GM23338 (cell line): ENCODE measurements at regions not wholly inside any gene's neighbourhood (a gene's known extent, or its start where the extent isn't known, plus 50 kb on each side); places are given as distances from the start of the nearest gene placed in this dataset.

ENCODE experiments used
- ATAC-seq: fragments of 200-7000 bp; cut with Tn5 transposase; 3 replicates; pipeline ENCODE4 v1.9.1; 2020
- DNase-seq: peaks from one replicate; pipeline ENCODE4 v3.0.0-alpha.2; 2015; ENCODE audit warnings: low spot score
- H2AFZ ChIP-seq: fragments of 200-600 bp; sonication (generic); 2 replicates; pipeline ENCODE4 v1.8.0; 2016; ENCODE audit warnings: antibody characterized with exemption, mild to moderate bottlenecking, moderate library complexity
- H3F3A ChIP-seq: fragments of 200-600 bp; sonication (generic); replicated peaks from 2 replicates; pipeline ENCODE4 v1.8.0; 2017; ENCODE audit warnings: antibody characterized with exemption, mixed run types, low read depth
- H3K27ac ChIP-seq: fragments of 200-600 bp; sonication (generic); 2 replicates; pipeline ENCODE4 v1.6.1; 2016; ENCODE audit warnings: low read depth
- H3K27me3 ChIP-seq: fragments of 200-600 bp; sonication (generic); 2 replicates; pipeline ENCODE4 v1.8.0; 2016; ENCODE audit warnings: mild to moderate bottlenecking, mixed run types, moderate library complexity; ENCODE audit not compliant: insufficient read depth
- H3K36me3 ChIP-seq: fragments of 200-600 bp; sonication (generic); 2 replicates; pipeline ENCODE4 v1.8.0; 2016; ENCODE audit warnings: mild to moderate bottlenecking; ENCODE audit not compliant: insufficient read depth
- H3K4me1 ChIP-seq: fragments of 200-600 bp; sonication (generic); 2 replicates; pipeline ENCODE4 v1.8.0; 2016; ENCODE audit warnings: mild to moderate bottlenecking, moderate library complexity; ENCODE audit not compliant: insufficient read depth
- H3K4me2 ChIP-seq: fragments of 200-600 bp; sonication (generic); 2 replicates; pipeline ENCODE4 v1.7.1; 2017; ENCODE audit warnings: mixed run types
- H3K4me3 ChIP-seq: fragments of 200-600 bp; sonication (generic); 2 replicates; pipeline ENCODE4 v1.6.1; 2016; ENCODE audit warnings: mixed run types
- H3K79me2 ChIP-seq: fragments of 200-600 bp; sonication (generic); replicated peaks from 2 replicates; pipeline ENCODE4 v1.8.0; 2017; ENCODE audit warnings: mild to moderate bottlenecking; ENCODE audit not compliant: insufficient read depth
- H3K9me2 ChIP-seq: fragments of 200-600 bp; sonication (generic); 2 replicates; pipeline ENCODE4 v1.8.0; 2017; ENCODE audit not compliant: insufficient read depth
- H4K20me1 ChIP-seq: fragments of 200-600 bp; sonication (generic); replicated peaks from 2 replicates; pipeline ENCODE4 v1.8.0; 2017; ENCODE audit warnings: mild to moderate bottlenecking; ENCODE audit not compliant: insufficient read depth
- H3K27ac Mint-ChIP-seq: 2 replicates; pipeline ENCODE4 v1.8.0; 2020; ENCODE audit warnings: inconsistent platforms, mild to moderate bottlenecking, moderate library complexity, mixed read lengths
- H3K27me3 Mint-ChIP-seq: 3 replicates; pipeline ENCODE4 v1.8.0; 2022; ENCODE audit warnings: low read depth, mild to moderate bottlenecking, moderate library complexity, mixed read lengths, inconsistent platforms; ENCODE audit not compliant: insufficient read depth, poor library complexity
- H3K36me3 Mint-ChIP-seq: 3 replicates; pipeline ENCODE4 v1.8.0; 2021; ENCODE audit warnings: low read depth, mild to moderate bottlenecking, inconsistent platforms, moderate library complexity, mixed read lengths
- H3K4me1 Mint-ChIP-seq: 3 replicates; pipeline ENCODE4 v1.8.0; 2020; ENCODE audit warnings: mild to moderate bottlenecking, inconsistent platforms, mixed read lengths
- H3K4me3 Mint-ChIP-seq: 3 replicates; pipeline ENCODE4 v1.8.0; 2021; ENCODE audit warnings: moderate library complexity, mild to moderate bottlenecking, inconsistent platforms, mixed read lengths
- H3K9me3 Mint-ChIP-seq: 3 replicates; pipeline ENCODE4 v1.8.0; 2020; ENCODE audit warnings: moderate library complexity, mild to moderate bottlenecking, inconsistent platforms, mixed read lengths
- CREB1 ChIP-seq: fragments of 250-450 bp; sonication (Bioruptor Pico); IDR thresholded peaks from 2 replicates; pipeline ENCODE4 v1.5.0; 2020; ENCODE audit warnings: low read depth, mild to moderate bottlenecking, moderate library complexity
- CTCF ChIP-seq, 2 experiments: fragments of 200-600 bp in 1 of 2; sonication (generic) in 1 of 2; conservative IDR thresholded peaks; 2 replicates each; pipeline versions ENCODE4 v1.5.1 to v1.6.1; 2016 to 2017; ENCODE audit warnings: antibody characterized with exemption in 2 of 2, low read depth in 2 of 2, mild to moderate bottlenecking in 2 of 2, moderate library complexity in 1 of 2
- EZH2 ChIP-seq: fragments of 200-600 bp; sonication (generic); IDR thresholded peaks from one replicate; pipeline ENCODE4 v1.8.0; 2017; ENCODE audit warnings: antibody characterized with exemption, mild to moderate bottlenecking, low read depth; ENCODE audit not compliant: unreplicated experiment
- EZH2phosphoT487 ChIP-seq: fragments of 200-600 bp; sonication (generic); IDR thresholded peaks from one replicate; pipeline ENCODE4 v1.8.1; 2018; ENCODE audit warnings: antibody characterized with exemption; ENCODE audit not compliant: unreplicated experiment
- JUNB ChIP-seq: IDR thresholded peaks from one replicate; pipeline ENCODE4 v1.6.1; 2016; ENCODE audit warnings: antibody characterized with exemption; ENCODE audit not compliant: unreplicated experiment
- NANOG ChIP-seq: IDR thresholded peaks from 2 replicates; pipeline ENCODE4 v1.6.1; 2016; ENCODE audit warnings: antibody characterized with exemption, borderline replicate concordance
- POLR2AphosphoS5 ChIP-seq: IDR thresholded peaks from 2 replicates; pipeline ENCODE4 v1.6.1; 2016; ENCODE audit warnings: antibody characterized with exemption, low read depth
- STAT1 ChIP-seq: IDR thresholded peaks from one replicate; pipeline ENCODE4 v1.6.1; 2016; ENCODE audit warnings: antibody characterized with exemption; ENCODE audit not compliant: unreplicated experiment
- ZNF114 ChIP-seq: fragments of 250-450 bp; sonication (Bioruptor Pico); IDR thresholded peaks from 2 replicates; pipeline ENCODE4 v1.5.0; 2020; ENCODE audit warnings: mild to moderate bottlenecking, moderate library complexity
- ZNF331 ChIP-seq: fragments of 250-450 bp; sonication (Bioruptor Pico); IDR thresholded peaks from 2 replicates; pipeline ENCODE4 v1.5.0; 2020; ENCODE audit warnings: low read depth, mild to moderate bottlenecking, moderate library complexity
- ZNF462 ChIP-seq: fragments of 250-450 bp; sonication (Bioruptor Pico); IDR thresholded peaks from 2 replicates; pipeline ENCODE4 v1.5.0; 2020; ENCODE audit warnings: mild to moderate bottlenecking, moderate library complexity
- TF ChIP-seq, protein P1 (sequence below): IDR thresholded peaks from one replicate; pipeline ENCODE4 v1.6.1; 2018; ENCODE audit warnings: antibody characterized with exemption; ENCODE audit not compliant: unreplicated experiment

DNA sequence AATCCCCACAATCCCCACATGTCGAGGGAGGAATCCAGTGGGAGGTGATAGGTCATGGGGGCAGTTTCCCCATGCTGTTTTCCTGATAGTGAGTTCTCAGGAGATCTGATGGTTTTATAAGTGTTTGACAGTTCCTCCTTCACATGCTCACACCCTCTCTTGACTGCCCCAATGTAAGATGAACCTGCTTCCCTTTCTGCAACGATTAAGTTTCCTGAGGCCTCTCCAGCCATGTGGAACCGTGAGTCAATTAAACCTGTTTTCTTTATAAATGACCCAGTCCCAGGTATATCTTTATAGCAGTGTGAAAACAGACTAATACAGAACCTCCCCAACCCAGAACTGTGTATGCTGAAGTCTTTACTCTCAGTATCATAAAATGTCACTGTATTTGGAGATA, 289.5 kb upstream of the MMADHC start:
- Histone ChIP-seq H3K79me2 (no peaks in the 10 kb centered on the region), H3K4me2 (no peak overlapping the region), H2AFZ (no peak overlapping the region; the same call in 1 of the 2 replicates), H3K9me2 (no peaks in the 10 kb centered on the region), H3F3A (no peaks in the 10 kb centered on the region), H4K20me1 (no peaks in the 10 kb centered on the region), H3K4me1 (no peaks in the 10 kb centered on the region), H3K4me3 (no peak overlapping the region), H3K27me3 (no peaks in the 10 kb centered on the region), H3K36me3 (no peaks in the 10 kb centered on the region), H3K27ac (no peak overlapping the region)
- peaks cover 3% of the 10 kb centered on the region; the same call in 1 of the 3 replicates for H3K36me3 Mint-ChIP-seq
- no peaks in the 10 kb centered on the region for H3K27me3 Mint-ChIP-seq
- H3K4me3 Mint-ChIP-seq = no peak overlapping the region
- DNase-seq = no peak
- H3K4me1 Mint-ChIP-seq = no peaks in the 10 kb centered on the region
- ATAC-seq = no peak
- TF ChIP-seq CTCF (conservative IDR thresholded peaks at IDR 0.05; ENCODE audit: low read depth in 2 of 2) (no peak), ZNF114 (CRISPR knock-in tag) (no peak), ZNF331 (CRISPR knock-in tag) (no peak), CREB1 (CRISPR knock-in tag) (no peak), EZH2 (no peak), STAT1 (no peak), NANOG (no peak), ZNF462 (CRISPR knock-in tag) (no peak), JUNB (no peak), EZH2phosphoT487 (no peak), POLR2AphosphoS5 (no peak)
- TF ChIP-seq, protein P1, sequence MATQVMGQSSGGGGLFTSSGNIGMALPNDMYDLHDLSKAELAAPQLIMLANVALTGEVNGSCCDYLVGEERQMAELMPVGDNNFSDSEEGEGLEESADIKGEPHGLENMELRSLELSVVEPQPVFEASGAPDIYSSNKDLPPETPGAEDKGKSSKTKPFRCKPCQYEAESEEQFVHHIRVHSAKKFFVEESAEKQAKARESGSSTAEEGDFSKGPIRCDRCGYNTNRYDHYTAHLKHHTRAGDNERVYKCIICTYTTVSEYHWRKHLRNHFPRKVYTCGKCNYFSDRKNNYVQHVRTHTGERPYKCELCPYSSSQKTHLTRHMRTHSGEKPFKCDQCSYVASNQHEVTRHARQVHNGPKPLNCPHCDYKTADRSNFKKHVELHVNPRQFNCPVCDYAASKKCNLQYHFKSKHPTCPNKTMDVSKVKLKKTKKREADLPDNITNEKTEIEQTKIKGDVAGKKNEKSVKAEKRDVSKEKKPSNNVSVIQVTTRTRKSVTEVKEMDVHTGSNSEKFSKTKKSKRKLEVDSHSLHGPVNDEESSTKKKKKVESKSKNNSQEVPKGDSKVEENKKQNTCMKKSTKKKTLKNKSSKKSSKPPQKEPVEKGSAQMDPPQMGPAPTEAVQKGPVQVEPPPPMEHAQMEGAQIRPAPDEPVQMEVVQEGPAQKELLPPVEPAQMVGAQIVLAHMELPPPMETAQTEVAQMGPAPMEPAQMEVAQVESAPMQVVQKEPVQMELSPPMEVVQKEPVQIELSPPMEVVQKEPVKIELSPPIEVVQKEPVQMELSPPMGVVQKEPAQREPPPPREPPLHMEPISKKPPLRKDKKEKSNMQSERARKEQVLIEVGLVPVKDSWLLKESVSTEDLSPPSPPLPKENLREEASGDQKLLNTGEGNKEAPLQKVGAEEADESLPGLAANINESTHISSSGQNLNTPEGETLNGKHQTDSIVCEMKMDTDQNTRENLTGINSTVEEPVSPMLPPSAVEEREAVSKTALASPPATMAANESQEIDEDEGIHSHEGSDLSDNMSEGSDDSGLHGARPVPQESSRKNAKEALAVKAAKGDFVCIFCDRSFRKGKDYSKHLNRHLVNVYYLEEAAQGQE = no peak
- no peak overlapping the region for H3K27ac Mint-ChIP-seq
- H3K9me3 Mint-ChIP-seq = peaks cover 8% of the 10 kb centered on the region; the same call in 1 of the 3 replicates
